ENCODE measurements at regions not wholly inside any gene's neighbourhood (a gene's known extent, or its start where the extent isn't known, plus 50 kb on each side); places are given as distances from the start of the nearest gene placed in this dataset.
"Not testable (repeated sequence)": the region's sequence is repeated elsewhere in the genome, so short reads cannot be mapped to it uniquely, and the experiment has no call there.

GRCh38 chr4:66160606-66161005 lies 490.3 kb upstream of the EPHA5 start:
- FAIRE-seq: no peak
- no peak for DNase-seq (ENCODE audit: low spot score in 2 of 2)

GRCh38 chr4:66157594-66157993 lies 487.3 kb upstream of the EPHA5 start:
- no peak for DNase-seq (ENCODE audit: low spot score in 2 of 2)
- FAIRE-seq: no peak

- FAIRE-seq (no peak), DNase-seq (ENCODE audit: low spot score in 2 of 2) (no peak)
Measured at GRCh38 chr4:66130042-66130441, 459.8 kb upstream of the EPHA5 start.

- DNase-seq (ENCODE audit: low spot score in 2 of 2) (no peak), FAIRE-seq (no peak)
Measured at GRCh38 chr4:66123831-66124413, 453.6 kb upstream of the EPHA5 start.

- no peak for DNase-seq (ENCODE audit: low spot score in 2 of 2)
- FAIRE-seq: no peak
Measured at GRCh38 chr4:66123190-66123589, 452.9 kb upstream of the EPHA5 start.

- not testable (repeated sequence) for FAIRE-seq
Measured at GRCh38 chr4:66115231-66115630, 444.9 kb upstream of the EPHA5 start.

GRCh38 chr4:66108898-66109297 lies 438.6 kb upstream of the EPHA5 start:
- DNase-seq (ENCODE audit: low spot score in 2 of 2) (no peak), FAIRE-seq (no peak)

More at GRCh38 chr4:66115231-66115630, 444.9 kb upstream of the EPHA5 start:
- DNase-seq (ENCODE audit: low spot score in 2 of 2): not testable (repeated sequence)

GRCh38 chr4:66097218-66097617 lies 426.9 kb upstream of the EPHA5 start:
- DNase-seq (ENCODE audit: low spot score in 2 of 2): no peak
- no peak for FAIRE-seq

GRCh38 chr4:66095065-66095464 lies 424.8 kb upstream of the EPHA5 start:
- FAIRE-seq (no peak), DNase-seq (ENCODE audit: low spot score in 2 of 2) (no peak)

GRCh38 chr4:66094070-66094469 lies 423.8 kb upstream of the EPHA5 start:
- no peak for DNase-seq (ENCODE audit: low spot score in 2 of 2)
- no peak for FAIRE-seq

- DNase-seq (ENCODE audit: low spot score in 2 of 2) (no peak), FAIRE-seq (no peak)
Measured at GRCh38 chr4:66091786-66092185, 421.5 kb upstream of the EPHA5 start.

GRCh38 chr4:66073961-66074360 lies 403.7 kb upstream of the EPHA5 start:
- FAIRE-seq: no peak

GRCh38 chr4:66071911-66072310 lies 401.6 kb upstream of the EPHA5 start:
- FAIRE-seq (no peak), DNase-seq (ENCODE audit: low spot score in 2 of 2) (no peak)

More at GRCh38 chr4:66073961-66074360, 403.7 kb upstream of the EPHA5 start:
- no peak for DNase-seq (ENCODE audit: low spot score in 2 of 2)

- DNase-seq (ENCODE audit: low spot score in 2 of 2) (no peak), FAIRE-seq (no peak)
Measured at GRCh38 chr4:66062921-66063320, 392.6 kb upstream of the EPHA5 start.

- FAIRE-seq (no peak), DNase-seq (ENCODE audit: low spot score in 2 of 2) (no peak)
Measured at GRCh38 chr4:66062044-66062443, 391.8 kb upstream of the EPHA5 start.

- FAIRE-seq (no peak), DNase-seq (ENCODE audit: low spot score in 2 of 2) (no peak)
Measured at GRCh38 chr4:66059556-66059955, 389.3 kb upstream of the EPHA5 start.

GRCh38 chr4:66059136-66059535 lies 388.8 kb upstream of the EPHA5 start:
- no peak for FAIRE-seq
- no peak for DNase-seq (ENCODE audit: low spot score in 2 of 2)

- no peak for DNase-seq (ENCODE audit: low spot score in 2 of 2)
- no peak for FAIRE-seq
Measured at GRCh38 chr4:66055999-66056398, 385.7 kb upstream of the EPHA5 start.

- no peak for FAIRE-seq
- DNase-seq (ENCODE audit: low spot score in 2 of 2): no peak
Measured at GRCh38 chr4:66052426-66052825, 382.1 kb upstream of the EPHA5 start.

- DNase-seq (ENCODE audit: low spot score in 2 of 2): no peak
- FAIRE-seq: no peak
Measured at GRCh38 chr4:66048861-66049260, 378.6 kb upstream of the EPHA5 start.

- DNase-seq (ENCODE audit: low spot score in 2 of 2) (no peak), FAIRE-seq (no peak)
Measured at GRCh38 chr4:66045913-66046312, 375.6 kb upstream of the EPHA5 start.

- FAIRE-seq (no peak), DNase-seq (ENCODE audit: low spot score in 2 of 2) (no peak)
Measured at GRCh38 chr4:66035701-66036100, 365.4 kb upstream of the EPHA5 start.

- DNase-seq (ENCODE audit: low spot score in 2 of 2) (no peak), FAIRE-seq (no peak)
Measured at GRCh38 chr4:66034671-66035070, 364.4 kb upstream of the EPHA5 start.
